Nephron (organoid): ENCODE measurements at regions not wholly inside any gene's neighbourhood (a gene's known extent, or its start where the extent isn't known, plus 50 kb on each side); places are given as distances from the start of the nearest gene placed in this dataset.

Source experiments
- H3K27ac Mint-ChIP-seq, 3 experiments: 2 replicates each; pipeline ENCODE4 v1.8.0; 2020; ENCODE audit warnings: mixed read lengths in 3 of 3, mild to moderate bottlenecking in 2 of 3, moderate library complexity in 1 of 3
- H3K27me3 Mint-ChIP-seq: 2 replicates; pipeline ENCODE4 v1.8.0; 2021; ENCODE audit warnings: low read depth, mild to moderate bottlenecking, moderate library complexity, mixed read lengths
- H3K36me3 Mint-ChIP-seq: 2 replicates; pipeline ENCODE4 v1.8.0; 2020; ENCODE audit warnings: low read depth, mixed read lengths
- H3K4me1 Mint-ChIP-seq: 2 replicates; pipeline ENCODE4 v1.8.0; 2020; ENCODE audit warnings: mixed read lengths
- H3K4me3 Mint-ChIP-seq, 3 experiments: 2 replicates each; pipeline ENCODE4 v1.8.0; 2020; ENCODE audit warnings: mild to moderate bottlenecking in 3 of 3, mixed read lengths in 3 of 3, moderate library complexity in 2 of 3
- H3K9me3 Mint-ChIP-seq: 2 replicates; pipeline ENCODE4 v1.8.0; 2020; ENCODE audit warnings: mixed read lengths
- TF ChIP-seq, protein P1 (sequence below), 3 experiments: fragments of 200-600 bp; sonication (generic); IDR thresholded peaks; one replicate each; pipeline ENCODE4 v1.5.0; 2021; ENCODE audit warnings: antibody characterized with exemption in 3 of 3; ENCODE audit not compliant: unreplicated experiment in 3 of 3

DNA sequence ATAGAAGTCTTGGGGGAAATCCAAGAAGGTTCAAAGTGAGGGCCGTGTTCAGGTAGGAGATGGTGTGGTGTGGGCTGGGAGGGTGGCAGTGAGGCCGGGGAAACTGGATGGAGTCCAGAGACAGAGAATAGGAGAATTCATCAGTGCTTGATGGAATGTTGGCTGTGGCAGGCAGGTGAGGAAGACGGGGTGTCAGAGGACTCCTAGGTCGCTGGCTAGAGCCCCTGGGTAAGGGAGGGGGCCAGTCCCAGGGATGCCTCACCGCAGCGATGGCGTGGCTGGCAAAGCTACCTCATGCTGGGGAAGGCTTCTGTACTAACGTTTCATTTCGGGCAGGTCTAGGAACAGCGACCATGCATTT, 373.0 kb downstream of the RPS24 start:
- TF ChIP-seq, protein P1, sequence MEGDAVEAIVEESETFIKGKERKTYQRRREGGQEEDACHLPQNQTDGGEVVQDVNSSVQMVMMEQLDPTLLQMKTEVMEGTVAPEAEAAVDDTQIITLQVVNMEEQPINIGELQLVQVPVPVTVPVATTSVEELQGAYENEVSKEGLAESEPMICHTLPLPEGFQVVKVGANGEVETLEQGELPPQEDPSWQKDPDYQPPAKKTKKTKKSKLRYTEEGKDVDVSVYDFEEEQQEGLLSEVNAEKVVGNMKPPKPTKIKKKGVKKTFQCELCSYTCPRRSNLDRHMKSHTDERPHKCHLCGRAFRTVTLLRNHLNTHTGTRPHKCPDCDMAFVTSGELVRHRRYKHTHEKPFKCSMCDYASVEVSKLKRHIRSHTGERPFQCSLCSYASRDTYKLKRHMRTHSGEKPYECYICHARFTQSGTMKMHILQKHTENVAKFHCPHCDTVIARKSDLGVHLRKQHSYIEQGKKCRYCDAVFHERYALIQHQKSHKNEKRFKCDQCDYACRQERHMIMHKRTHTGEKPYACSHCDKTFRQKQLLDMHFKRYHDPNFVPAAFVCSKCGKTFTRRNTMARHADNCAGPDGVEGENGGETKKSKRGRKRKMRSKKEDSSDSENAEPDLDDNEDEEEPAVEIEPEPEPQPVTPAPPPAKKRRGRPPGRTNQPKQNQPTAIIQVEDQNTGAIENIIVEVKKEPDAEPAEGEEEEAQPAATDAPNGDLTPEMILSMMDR (IDR thresholded peaks at IDR 0.05; ENCODE audit: unreplicated experiment in 3 of 3) = no peak
- peak overlapping the region; percentile 80 to 82 (median 80) for H3K4me3 Mint-ChIP-seq
- peak overlapping the region; percentile 92 to 96 (median 95) for H3K27ac Mint-ChIP-seq
- H3K9me3 Mint-ChIP-seq = no peaks in the 10 kb centered on the region
- peaks cover 64% of the 10 kb centered on the region for H3K4me1 Mint-ChIP-seq
- no peaks in the 10 kb centered on the region for H3K36me3 Mint-ChIP-seq
- H3K27me3 Mint-ChIP-seq = peaks cover 4% of the 10 kb centered on the region

DNA sequence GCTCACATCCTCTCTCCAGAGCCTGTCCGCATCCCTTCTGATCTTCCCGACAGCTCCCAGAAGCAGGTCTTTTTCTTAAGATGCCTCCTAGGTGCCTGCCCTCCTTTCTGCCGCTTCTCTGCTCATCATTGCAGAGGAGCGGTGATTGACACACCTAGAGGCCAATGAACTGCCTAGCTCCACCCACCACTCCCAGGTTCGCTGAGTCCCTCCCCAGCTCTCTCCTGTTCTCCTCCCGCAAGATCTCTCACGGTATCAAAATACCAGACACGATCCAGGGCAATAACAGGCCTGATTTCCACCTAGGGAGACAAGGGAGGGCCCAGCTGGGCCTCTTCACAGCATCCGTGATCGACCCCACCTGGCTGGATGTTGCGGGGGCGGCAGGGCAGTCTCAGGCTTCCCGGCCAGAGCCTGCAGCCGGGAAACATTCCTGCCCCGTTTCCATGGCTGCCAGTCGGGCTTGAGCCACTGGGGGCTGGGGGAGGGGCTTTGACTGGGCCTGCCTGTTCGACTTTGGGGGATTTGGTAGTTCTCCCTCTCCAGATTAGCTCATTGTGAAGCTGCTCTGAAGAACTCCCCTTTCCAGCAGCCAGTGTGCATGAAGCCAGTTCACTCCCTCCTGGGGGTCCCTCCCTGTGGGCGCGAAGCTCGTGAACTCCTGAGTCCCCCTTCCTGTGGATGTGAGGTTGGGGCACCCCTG, 373.5 kb downstream of the RPS24 start:
- no peaks in the 10 kb centered on the region for H3K9me3 Mint-ChIP-seq
- H3K4me3 Mint-ChIP-seq = peak overlapping the region; percentile 80 to 82 (median 80)
- H3K27me3 Mint-ChIP-seq = peaks cover 4% of the 10 kb centered on the region
- H3K36me3 Mint-ChIP-seq = no peaks in the 10 kb centered on the region
- peaks cover 61% of the 10 kb centered on the region for H3K4me1 Mint-ChIP-seq
- TF ChIP-seq, protein P1 (IDR thresholded peaks at IDR 0.05; ENCODE audit: unreplicated experiment in 3 of 3) = no peak
- peak overlapping the region; percentile 92 to 96 (median 95) for H3K27ac Mint-ChIP-seq

DNA sequence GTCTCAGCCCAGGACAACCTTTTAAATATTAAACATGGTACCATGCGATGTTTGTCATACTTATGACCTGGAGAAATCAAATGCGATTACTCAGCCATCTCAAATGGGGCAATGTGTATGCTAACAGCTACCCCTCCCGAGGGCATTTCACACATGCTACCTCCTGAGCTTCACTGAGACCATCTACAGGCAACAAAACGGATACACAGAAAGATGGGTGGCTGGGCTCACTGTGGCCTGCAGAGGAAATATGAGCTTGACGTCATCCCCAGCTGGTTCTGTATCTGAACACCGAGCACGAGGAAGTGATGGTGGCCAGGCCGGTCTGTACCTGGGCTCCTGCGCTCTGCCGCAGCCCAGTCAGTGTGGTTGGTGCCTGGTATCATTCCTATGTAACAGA, 374.3 kb downstream of the RPS24 start:
- Mint-ChIP-seq H3K27me3 (peaks cover 4% of the 10 kb centered on the region), H3K9me3 (no peaks in the 10 kb centered on the region), H3K36me3 (no peaks in the 10 kb centered on the region), H3K4me3 (peak overlapping the region; percentile 80 to 82 (median 80)), H3K27ac (peak overlapping the region; percentile 92 to 96 (median 95)), H3K4me1 (peaks cover 69% of the 10 kb centered on the region)
- TF ChIP-seq, protein P1 (IDR thresholded peaks at IDR 0.05; ENCODE audit: unreplicated experiment in 3 of 3) = no peak

DNA sequence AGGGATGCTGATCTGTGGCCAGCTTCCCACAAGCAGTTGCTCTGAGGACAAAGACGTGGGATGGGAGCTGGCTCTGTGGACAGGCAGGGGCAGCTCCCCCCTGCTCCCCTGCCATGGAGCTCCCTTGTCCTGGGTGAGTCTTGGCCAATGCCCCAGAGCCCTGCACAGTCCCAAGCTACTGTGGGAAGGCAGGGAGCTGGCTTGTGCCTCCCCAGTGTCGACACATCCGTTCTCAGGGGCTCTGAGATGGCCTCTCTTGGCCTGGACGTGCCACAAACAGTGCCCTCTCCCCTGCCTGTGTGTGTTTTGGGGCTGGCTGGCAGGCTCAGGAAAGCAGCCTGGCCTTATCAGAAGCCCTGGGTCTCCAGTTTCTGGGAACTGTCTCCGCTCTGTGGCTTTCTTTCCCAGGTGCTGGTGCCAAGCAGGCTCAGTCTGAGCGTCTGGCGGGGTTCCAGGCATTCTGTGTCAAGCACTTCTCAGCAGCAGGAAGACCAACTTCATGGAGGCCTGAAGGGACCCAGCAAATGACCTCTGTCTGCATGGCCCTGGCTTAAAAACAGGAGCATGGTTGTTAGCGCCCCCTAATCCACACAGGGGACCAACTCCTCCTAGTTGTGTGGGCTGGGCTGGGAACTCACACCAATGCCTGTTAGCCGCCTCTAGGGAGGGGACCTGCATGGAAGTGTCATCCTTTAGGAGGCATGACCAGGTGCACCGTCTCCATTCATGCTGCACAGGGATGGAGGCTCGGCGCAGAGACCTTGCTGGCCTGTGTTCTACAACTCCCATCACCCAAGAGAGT, 375.2 kb downstream of the RPS24 start:
- H3K27ac Mint-ChIP-seq = peak overlapping the region; percentile 92 to 96 (median 95)

DNA sequence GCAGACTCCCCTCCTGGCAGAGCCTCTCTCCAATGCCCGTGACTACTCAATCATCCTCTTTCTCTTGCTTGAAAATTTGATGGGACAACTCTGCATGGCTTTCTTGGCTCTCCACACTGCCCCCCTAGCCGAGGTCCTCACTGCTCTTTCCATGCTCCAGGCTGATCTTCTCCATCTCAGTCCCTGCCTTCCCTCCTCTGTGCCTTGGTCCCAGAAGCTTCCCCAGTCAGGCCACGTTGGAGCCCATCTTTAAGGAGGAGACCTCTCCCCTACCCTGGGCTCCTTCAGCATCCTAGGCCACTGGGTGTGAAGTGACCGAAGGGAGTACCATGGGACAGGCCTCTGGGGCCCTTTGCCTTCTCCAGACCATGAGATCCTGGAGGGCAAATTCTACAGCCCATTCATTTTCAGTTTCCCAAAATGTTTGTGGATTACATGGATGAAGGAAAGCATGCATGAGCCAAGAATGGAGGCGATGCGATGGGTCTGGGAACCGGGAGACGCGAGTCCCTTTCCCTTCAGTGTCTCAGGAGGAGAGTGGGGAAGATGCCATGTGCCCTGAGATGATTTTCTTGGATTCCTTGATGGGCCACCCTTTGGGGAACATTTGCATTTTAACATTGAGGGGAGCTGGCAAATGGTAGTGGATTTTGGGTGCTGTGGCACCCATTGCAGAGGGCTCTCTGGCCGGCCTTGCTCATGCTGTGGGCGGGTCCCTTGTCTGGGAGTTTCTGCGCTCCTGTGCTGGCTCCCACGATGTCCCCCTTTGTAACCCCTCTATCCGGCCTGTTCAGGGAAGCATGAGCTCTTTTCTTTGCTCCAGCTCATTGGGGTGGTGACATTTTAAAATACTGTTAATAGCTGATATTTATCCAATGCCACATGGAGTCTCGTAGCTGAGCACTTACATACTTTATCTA, 376.6 kb downstream of the RPS24 start:
- H3K36me3 Mint-ChIP-seq = no peaks in the 10 kb centered on the region
- H3K4me3 Mint-ChIP-seq = no peak overlapping the region
- H3K27me3 Mint-ChIP-seq = no peaks in the 10 kb centered on the region
- H3K27ac Mint-ChIP-seq = peak overlapping the region; percentile 72 to 95 (median 76)
- no peaks in the 10 kb centered on the region for H3K9me3 Mint-ChIP-seq
- H3K4me1 Mint-ChIP-seq = peaks cover 57% of the 10 kb centered on the region
- TF ChIP-seq, protein P1 (IDR thresholded peaks at IDR 0.05; ENCODE audit: unreplicated experiment in 3 of 3) = no peak

More for the DNA sequence above, 375.2 kb downstream of the RPS24 start:
- H3K27me3 Mint-ChIP-seq = no peaks in the 10 kb centered on the region
- peaks cover 63% of the 10 kb centered on the region for H3K4me1 Mint-ChIP-seq
- no peaks in the 10 kb centered on the region for H3K9me3 Mint-ChIP-seq
- no peaks in the 10 kb centered on the region for H3K36me3 Mint-ChIP-seq
- TF ChIP-seq, protein P1 (IDR thresholded peaks at IDR 0.05; ENCODE audit: unreplicated experiment in 3 of 3) = no peak
- peak overlapping the region in 2 of 3 experiments; percentile 23 to 34 for H3K4me3 Mint-ChIP-seq
